IMR-90 (cell line): ENCODE measurements at regions not wholly inside any gene's neighbourhood (a gene's known extent, or its start where the extent isn't known, plus 50 kb on each side); places are given as distances from the start of the nearest gene placed in this dataset.

Source experiments
- ATAC-seq: fragments of 200-7000 bp; cut with Tn5 transposase; 2 replicates; pipeline ENCODE4 v1.9.1; 2020; ENCODE audit warnings: low read depth, mild to moderate bottlenecking, moderate library complexity
- BruUV-seq: library from RNA; stranded (reverse); fragments of 400-500 nt; replicated peaks from 2 replicates; lab custom pipeline; 2021; lab: Mats Ljungman, UMichigan
- CTCF ChIA-PET: fragments of 300-600 bp; formaldehyde crosslinking; extraction: SDS; loops from one replicate; lab custom pipeline; 2021; ENCODE audit warnings: antibody characterized with exemption; lab: Yijun Ruan, JAX
- POLR2A ChIA-PET: fragments of 300-600 bp; sonication (Branson Sonifier 250); formaldehyde crosslinking; loops from one replicate; lab custom pipeline; 2022; ENCODE audit warnings: antibody characterized with exemption; ENCODE audit not compliant: unreplicated experiment; lab: Charles Lee
- DNase-seq: peaks from one replicate; pipeline ENCODE4 v3.0.0; 2013
- H2AFZ ChIP-seq: replicated peaks from 2 replicates; pipeline ENCODE3; 2013; ENCODE audit warnings: low read length, mild to moderate bottlenecking; ENCODE audit not compliant: poor library complexity
- H2AK5ac ChIP-seq: 2 replicates; pipeline ENCODE4 v1.6.1; 2013; ENCODE audit warnings: low read depth, low read length, inconsistent platforms
- H2AK9ac ChIP-seq: replicated peaks from 2 replicates; pipeline ENCODE3; 2013; ENCODE audit warnings: mild to moderate bottlenecking, low read depth, low read length, moderate library complexity; ENCODE audit not compliant: poor library complexity
- H2BK120ac ChIP-seq: 2 replicates; pipeline ENCODE4 v1.6.1; 2013; ENCODE audit warnings: low read depth, low read length, inconsistent platforms
- H2BK15ac ChIP-seq: 3 replicates; pipeline ENCODE4 v1.6.1; 2013; ENCODE audit warnings: low read depth, low read length, inconsistent platforms
- H2BK20ac ChIP-seq: 2 replicates; pipeline ENCODE4 v1.6.1; 2013; ENCODE audit warnings: low read depth, mild to moderate bottlenecking, inconsistent platforms, low read length, moderate library complexity
- H2BK5ac ChIP-seq: 2 replicates; pipeline ENCODE4 v1.6.1; 2013; ENCODE audit warnings: mild to moderate bottlenecking, low read depth, low read length, inconsistent platforms; ENCODE audit not compliant: poor library complexity, severe bottlenecking
- H3K14ac ChIP-seq: replicated peaks from 2 replicates; pipeline ENCODE4 v1.6.1; 2013; ENCODE audit warnings: low read depth, low read length, inconsistent platforms
- H3K18ac ChIP-seq: 2 replicates; pipeline ENCODE4 v1.6.1; 2013; ENCODE audit warnings: low read depth, low read length, control low read depth
- H3K23ac ChIP-seq: 2 replicates; pipeline ENCODE4 v1.6.1; 2013; ENCODE audit warnings: low read depth, low read length, inconsistent platforms
- H3K27ac ChIP-seq: 2 replicates; pipeline ENCODE4 v1.5.1; 2013; ENCODE audit warnings: mild to moderate bottlenecking, control low read depth, low read length; ENCODE audit not compliant: insufficient read depth
- H3K27me3 ChIP-seq: 2 replicates; pipeline ENCODE4 v1.6.1; 2013; ENCODE audit warnings: low read length; ENCODE audit not compliant: control insufficient read depth, insufficient read depth
- H3K36me3 ChIP-seq: 2 replicates; pipeline ENCODE4 v1.6.1; 2013; ENCODE audit warnings: low read length, mixed read lengths; ENCODE audit not compliant: control insufficient read depth, insufficient read depth
- H3K4ac ChIP-seq: 2 replicates; pipeline ENCODE4 v1.6.1; 2013; ENCODE audit warnings: low read depth, low read length, inconsistent platforms
- H3K4me1 ChIP-seq: 2 replicates; pipeline ENCODE4 v1.6.1; 2013; ENCODE audit warnings: low read length, mixed read lengths; ENCODE audit not compliant: control insufficient read depth, insufficient read depth
- H3K4me2 ChIP-seq: 2 replicates; pipeline ENCODE4 v1.6.1; 2013; ENCODE audit warnings: low read depth, mild to moderate bottlenecking, control low read depth, low read length, moderate library complexity
- H3K4me3 ChIP-seq: 2 replicates; pipeline ENCODE4 v1.5.1; 2013; ENCODE audit warnings: low read depth, mild to moderate bottlenecking, control low read depth, low read length, moderate library complexity; ENCODE audit not compliant: insufficient read depth
- H3K56ac ChIP-seq: 2 replicates; pipeline ENCODE4 v1.6.1; 2013; ENCODE audit warnings: low read length, inconsistent platforms; ENCODE audit not compliant: insufficient read depth; ENCODE audit errors: extremely low read depth
- H3K79me1 ChIP-seq, 2 experiments: 2 replicates each; pipeline ENCODE4 v1.6.1; 2013; ENCODE audit warnings: low read length in 2 of 2, inconsistent platforms in 1 of 2, low read depth in 1 of 2
- H3K9ac ChIP-seq: 2 replicates; pipeline ENCODE4 v1.6.1; 2013; ENCODE audit warnings: low read depth, low read length, control low read depth
- H3K9me1 ChIP-seq: 2 replicates; pipeline ENCODE4 v1.6.1; 2013; ENCODE audit warnings: low read length, inconsistent platforms; ENCODE audit not compliant: insufficient read depth
- H3K9me3 ChIP-seq: 2 replicates; pipeline ENCODE4 v1.6.1; 2013; ENCODE audit warnings: low read length; ENCODE audit not compliant: control insufficient read depth, insufficient read depth
- H4K20me1 ChIP-seq: 2 replicates; pipeline ENCODE4 v1.6.1; 2013; ENCODE audit warnings: low read length, inconsistent platforms; ENCODE audit not compliant: insufficient read depth
- H4K5ac ChIP-seq: 2 replicates; pipeline ENCODE4 v1.6.1; 2013; ENCODE audit warnings: mild to moderate bottlenecking, low read depth, low read length, control low read depth
- H4K8ac ChIP-seq, 2 experiments: 2 replicates each; pipeline ENCODE4 v1.6.1; 2013; ENCODE audit warnings: low read depth in 2 of 2, low read length in 2 of 2, control low read depth in 1 of 2, inconsistent platforms in 1 of 2
- H4K91ac ChIP-seq: 2 replicates; pipeline ENCODE4 v1.6.1; 2013; ENCODE audit warnings: low read depth, low read length, inconsistent platforms; ENCODE audit not compliant: insufficient read depth
- BHLHE40 ChIP-seq: fragments of 150-350 bp; IDR thresholded peaks from 2 replicates; pipeline ENCODE4 v1.6.1; 2016; ENCODE audit warnings: mild to moderate bottlenecking, low read depth, low read length
- CEBPB ChIP-seq: IDR thresholded peaks from 2 replicates; pipeline ENCODE4 v1.6.1; 2012; ENCODE audit warnings: low read depth, low read length, improper control_type of control experiment
- CHD1 ChIP-seq: IDR thresholded peaks from 2 replicates; pipeline ENCODE4 v1.6.1; 2012; ENCODE audit warnings: low read depth, low read length, improper control_type of control experiment
- FOS ChIP-seq: fragments of 150-350 bp; IDR thresholded peaks from 2 replicates; pipeline ENCODE4 v1.6.1; 2016; ENCODE audit warnings: low read depth, low read length
- MAFK ChIP-seq: IDR thresholded peaks from 2 replicates; pipeline ENCODE4 v1.6.1; 2012; ENCODE audit warnings: low read depth, low read length, improper control_type of control experiment
- MAZ ChIP-seq: IDR thresholded peaks from 2 replicates; pipeline ENCODE4 v1.6.1; 2012; ENCODE audit warnings: low read depth, mild to moderate bottlenecking, low read length, improper control_type of control experiment, moderate library complexity, borderline replicate concordance
- MXI1 ChIP-seq: IDR thresholded peaks from 2 replicates; pipeline ENCODE4 v1.6.1; 2012; ENCODE audit warnings: low read depth, mild to moderate bottlenecking, low read length, moderate library complexity, borderline replicate concordance
- NFE2L2 ChIP-seq: fragments of 150-350 bp; IDR thresholded peaks from 2 replicates; pipeline ENCODE4 v1.6.1; 2016; ENCODE audit warnings: low read depth, mild to moderate bottlenecking, low read length
- POLR2A ChIP-seq: IDR thresholded peaks from 2 replicates; pipeline ENCODE4 v1.6.1; 2012; ENCODE audit warnings: mild to moderate bottlenecking, low read depth, low read length
- RAD21 ChIP-seq: IDR thresholded peaks from 2 replicates; pipeline ENCODE4 v1.6.1; 2012; ENCODE audit warnings: low read length, improper control_type of control experiment
- RCOR1 ChIP-seq: IDR thresholded peaks from 2 replicates; pipeline ENCODE4 v1.6.1; 2012; ENCODE audit warnings: mild to moderate bottlenecking, low read length, improper control_type of control experiment; ENCODE audit not compliant: insufficient replicate concordance
- RFX5 ChIP-seq: IDR thresholded peaks from 2 replicates; pipeline ENCODE4 v1.8.0; 2012; ENCODE audit warnings: low read depth, mild to moderate bottlenecking, low read length, moderate library complexity
- SMC3 ChIP-seq: fragments of 150-350 bp; IDR thresholded peaks from 2 replicates; pipeline ENCODE4 v1.6.1; 2016; ENCODE audit warnings: low read depth, mild to moderate bottlenecking, antibody characterized with exemption, low read length, moderate library complexity
- WGBS, 2 experiments: methylation state at CpG; one replicate each; pipeline versions ENCODE4 v1.1.5 to v1.1.7; 2013; ENCODE audit warnings: missing lambda C conversion rate in 2 of 2; ENCODE audit not compliant: insufficient read length in 1 of 2; ENCODE audit errors: extremely low coverage in 2 of 2; 5-methylcytosine and 5-hydroxymethylcytosine counted together
- dilution Hi-C: fragments of 300-500 bp; cut with HindIII; formaldehyde crosslinking; loops from one replicate; pipeline ENCODE4 v1.14.3; 2018; ENCODE audit warnings: low sequenced_read_pairs; ENCODE audit not compliant: unreplicated experiment
- in situ Hi-C: fragments of 300-500 bp; cut with MboI; formaldehyde crosslinking; loops from 3 replicates; pipeline ENCODE4 v1.14.3; 2019; ENCODE audit warnings: low sequenced_read_pairs, inconsistent platforms, mixed read lengths
- intact Hi-C: fragments of 100-400 bp; cut with micrococcal nuclease; formaldehyde crosslinking; loops from 2 replicates; pipeline ENCODE4 v1.10.0; 2022
- TF ChIP-seq, protein P1 (sequence below): conservative IDR thresholded peaks from 2 replicates; pipeline ENCODE4 v1.5.1; 2012; ENCODE audit warnings: mild to moderate bottlenecking, low read depth, low read length, improper control_type of control experiment
- TF ChIP-seq, protein P2 (sequence below): fragments of 150-350 bp; IDR thresholded peaks from 2 replicates; pipeline ENCODE4 v1.6.1; 2016; ENCODE audit warnings: low read depth, mild to moderate bottlenecking, low read length, moderate library complexity, borderline replicate concordance

DNA sequence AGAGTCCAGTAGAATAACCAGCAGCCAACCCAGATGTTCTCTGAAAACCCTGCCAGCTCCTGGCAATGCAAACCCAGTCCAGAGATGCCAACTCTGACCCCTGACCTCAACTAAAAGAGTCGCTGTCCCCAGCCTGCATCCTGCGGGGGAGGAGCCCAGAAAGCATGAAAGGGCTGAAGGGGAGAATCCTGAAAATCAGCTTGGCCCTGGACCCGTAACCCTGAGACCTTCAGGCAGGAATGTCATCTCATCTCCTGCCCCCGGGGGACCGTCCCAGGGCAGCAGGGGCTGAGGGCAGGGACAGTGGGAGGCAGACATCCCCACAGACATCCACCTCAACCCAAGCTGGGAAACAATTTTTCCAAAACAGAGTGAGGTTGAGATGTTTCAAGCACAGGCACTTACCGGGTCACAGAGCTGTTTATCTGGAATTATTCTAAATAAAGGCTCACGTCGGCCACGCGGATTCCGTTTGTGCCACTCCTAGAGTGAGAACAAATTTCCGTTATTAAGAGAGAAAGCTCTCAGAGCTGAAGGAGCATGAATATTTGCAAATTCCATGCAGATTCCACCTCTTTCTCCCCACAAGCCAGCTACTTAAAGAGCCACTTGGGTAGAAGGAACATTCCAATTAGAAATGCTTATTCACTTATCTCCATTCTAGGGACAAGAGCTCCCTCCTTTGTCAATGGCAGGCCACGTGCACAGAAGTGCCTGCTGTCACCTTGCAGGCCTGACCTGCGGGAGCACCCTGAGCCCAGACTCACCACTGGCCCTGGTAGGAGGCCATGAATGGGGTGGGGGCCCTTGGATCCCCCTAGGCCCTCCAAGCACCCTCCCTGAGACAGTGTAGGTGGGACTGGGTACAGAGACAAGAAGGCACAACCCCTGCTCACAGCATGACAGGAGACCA lies 240.1 kb downstream of the NPHP4 start:
- H3K36me3 ChIP-seq: no peaks in the 10 kb centered on the region
- H3K9me1 ChIP-seq: no peaks in the 10 kb centered on the region
- H4K20me1 ChIP-seq: no peaks in the 10 kb centered on the region
- no peaks in the 10 kb centered on the region for H3K79me1 ChIP-seq
- no peak overlapping the region for H2BK120ac ChIP-seq
- no peak overlapping the region for H4K5ac ChIP-seq
- no peak for DNase-seq
- ATAC-seq: no peak
- no peak overlapping the region for H3K27ac ChIP-seq
- H3K4me2 ChIP-seq: no peak overlapping the region
- H2BK15ac ChIP-seq: no peak overlapping the region
- dilution Hi-C loops: no loop called here
- no peak overlapping the region for H3K23ac ChIP-seq
- H3K4ac ChIP-seq: no peak overlapping the region
- no peak overlapping the region for H2AK9ac ChIP-seq
- H3K56ac ChIP-seq: no peak overlapping the region
- WGBS, 2 experiments: 35% methylated on average over 4 of the region's 14 CpGs; no CpG with 5 or more reads in 1 of the 2 experiments
- H2BK20ac ChIP-seq: no peak overlapping the region
- H2AFZ ChIP-seq: no peak overlapping the region
- H3K27me3 ChIP-seq: no peaks in the 10 kb centered on the region
- peaks cover 54% of the 10 kb centered on the region for H3K9me3 ChIP-seq
- intact Hi-C loops: no loop called here
- in situ Hi-C loops: no loop called here
- BruUV-seq: no TSS peak
- H4K91ac ChIP-seq: no peak overlapping the region
- H3K4me3 ChIP-seq: no peak overlapping the region
- TF ChIP-seq RFX5: no peak
- TF ChIP-seq RAD21: no peak
- no peak for TF ChIP-seq CEBPB
- no peak for TF ChIP-seq MAFK
- TF ChIP-seq, protein P1, sequence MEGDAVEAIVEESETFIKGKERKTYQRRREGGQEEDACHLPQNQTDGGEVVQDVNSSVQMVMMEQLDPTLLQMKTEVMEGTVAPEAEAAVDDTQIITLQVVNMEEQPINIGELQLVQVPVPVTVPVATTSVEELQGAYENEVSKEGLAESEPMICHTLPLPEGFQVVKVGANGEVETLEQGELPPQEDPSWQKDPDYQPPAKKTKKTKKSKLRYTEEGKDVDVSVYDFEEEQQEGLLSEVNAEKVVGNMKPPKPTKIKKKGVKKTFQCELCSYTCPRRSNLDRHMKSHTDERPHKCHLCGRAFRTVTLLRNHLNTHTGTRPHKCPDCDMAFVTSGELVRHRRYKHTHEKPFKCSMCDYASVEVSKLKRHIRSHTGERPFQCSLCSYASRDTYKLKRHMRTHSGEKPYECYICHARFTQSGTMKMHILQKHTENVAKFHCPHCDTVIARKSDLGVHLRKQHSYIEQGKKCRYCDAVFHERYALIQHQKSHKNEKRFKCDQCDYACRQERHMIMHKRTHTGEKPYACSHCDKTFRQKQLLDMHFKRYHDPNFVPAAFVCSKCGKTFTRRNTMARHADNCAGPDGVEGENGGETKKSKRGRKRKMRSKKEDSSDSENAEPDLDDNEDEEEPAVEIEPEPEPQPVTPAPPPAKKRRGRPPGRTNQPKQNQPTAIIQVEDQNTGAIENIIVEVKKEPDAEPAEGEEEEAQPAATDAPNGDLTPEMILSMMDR: no peak
- no peak for TF ChIP-seq CHD1
- TF ChIP-seq BHLHE40: no peak
- no peak for TF ChIP-seq MXI1
- no peak for TF ChIP-seq RCOR1
- TF ChIP-seq POLR2A: no peak
- no peak for TF ChIP-seq MAZ
- TF ChIP-seq, protein P2, sequence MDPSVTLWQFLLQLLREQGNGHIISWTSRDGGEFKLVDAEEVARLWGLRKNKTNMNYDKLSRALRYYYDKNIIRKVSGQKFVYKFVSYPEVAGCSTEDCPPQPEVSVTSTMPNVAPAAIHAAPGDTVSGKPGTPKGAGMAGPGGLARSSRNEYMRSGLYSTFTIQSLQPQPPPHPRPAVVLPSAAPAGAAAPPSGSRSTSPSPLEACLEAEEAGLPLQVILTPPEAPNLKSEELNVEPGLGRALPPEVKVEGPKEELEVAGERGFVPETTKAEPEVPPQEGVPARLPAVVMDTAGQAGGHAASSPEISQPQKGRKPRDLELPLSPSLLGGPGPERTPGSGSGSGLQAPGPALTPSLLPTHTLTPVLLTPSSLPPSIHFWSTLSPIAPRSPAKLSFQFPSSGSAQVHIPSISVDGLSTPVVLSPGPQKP: no peak
- no peak for TF ChIP-seq NFE2L2
- no peak for TF ChIP-seq FOS
- no peak for TF ChIP-seq SMC3
- H3K14ac ChIP-seq: no peak overlapping the region
- no peaks in the 10 kb centered on the region for H3K4me1 ChIP-seq
- H2AK5ac ChIP-seq: no peak overlapping the region
- ChIA-PET CTCF (no interaction called here), POLR2A (no interaction called here)
- H3K9ac ChIP-seq: no peak overlapping the region
- H2BK5ac ChIP-seq: no peak overlapping the region
- no peak overlapping the region for H3K18ac ChIP-seq
- H4K8ac ChIP-seq: no peak overlapping the region
